HG03432 (cell line): ENCODE measurements at regions not wholly inside any gene's neighbourhood (a gene's known extent, or its start where the extent isn't known, plus 50 kb on each side); places are given as distances from the start of the nearest gene placed in this dataset.

Source experiments
- ATAC-seq: cut with Tn5 transposase; IDR thresholded peaks from one replicate; pipeline ENCODE4 v1.9.1; 2021; ENCODE audit warnings: mild to moderate bottlenecking, moderate library complexity; ENCODE audit not compliant: unreplicated experiment

- ATAC-seq = no peak
Measured at GRCh38 chr2:128549094-128549493, 230.4 kb upstream of the HS6ST1 start.

GRCh38 chr2:128549646-128550260 is 231.1 kb upstream of the HS6ST1 start:
- no peak for ATAC-seq

GRCh38 chr2:128550389-128550788 is 231.7 kb upstream of the HS6ST1 start:
- ATAC-seq = no peak

- no peak for ATAC-seq
Measured at GRCh38 chr2:128550801-128551416, 232.2 kb upstream of the HS6ST1 start.

GRCh38 chr2:128551435-128551834 is 232.8 kb upstream of the HS6ST1 start:
- ATAC-seq = no peak

GRCh38 chr2:128552141-128552805 is 233.6 kb upstream of the HS6ST1 start:
- ATAC-seq = no peak

GRCh38 chr2:128552806-128553551 is 234.3 kb upstream of the HS6ST1 start:
- ATAC-seq = no peak

GRCh38 chr2:128554151-128554769 is 235.6 kb upstream of the HS6ST1 start:
- ATAC-seq = no peak

- no peak for ATAC-seq
Measured at GRCh38 chr2:128555433-128555832, 236.8 kb upstream of the HS6ST1 start.

GRCh38 chr2:128556089-128556488 is 237.4 kb upstream of the HS6ST1 start:
- ATAC-seq = no peak

GRCh38 chr2:128556633-128557032 is 238.0 kb upstream of the HS6ST1 start:
- no peak for ATAC-seq

- ATAC-seq = no peak
Measured at GRCh38 chr2:128557069-128557468, 238.4 kb upstream of the HS6ST1 start.

GRCh38 chr2:128557831-128558241 is 239.2 kb upstream of the HS6ST1 start:
- no peak for ATAC-seq

GRCh38 chr2:128558441-128558840 is 239.8 kb upstream of the HS6ST1 start:
- ATAC-seq = no peak

- no peak for ATAC-seq
Measured at GRCh38 chr2:128558895-128559532, 240.3 kb upstream of the HS6ST1 start.

GRCh38 chr2:128559533-128560515 is 241.2 kb upstream of the HS6ST1 start:
- ATAC-seq = no peak

GRCh38 chr2:128560718-128561117 is 242.1 kb upstream of the HS6ST1 start:
- no peak for ATAC-seq

GRCh38 chr2:128562471-128563347 is 244.0 kb upstream of the HS6ST1 start:
- no peak for ATAC-seq

GRCh38 chr2:128563348-128563687 is 244.7 kb upstream of the HS6ST1 start:
- no peak for ATAC-seq
